NCI-H82 treated with DMSO at 0.1 percent for 48 hours (cell line): ENCODE measurements at regions not wholly inside any gene's neighbourhood (a gene's known extent, or its start where the extent isn't known, plus 50 kb on each side); places are given as distances from the start of the nearest gene placed in this dataset.

Source experiments
- DNase-seq: peaks from one replicate; lab custom pipeline; 2025; ENCODE audit not compliant: unreplicated experiment; lab: John Stamatoyannopoulos, UW

DNA sequence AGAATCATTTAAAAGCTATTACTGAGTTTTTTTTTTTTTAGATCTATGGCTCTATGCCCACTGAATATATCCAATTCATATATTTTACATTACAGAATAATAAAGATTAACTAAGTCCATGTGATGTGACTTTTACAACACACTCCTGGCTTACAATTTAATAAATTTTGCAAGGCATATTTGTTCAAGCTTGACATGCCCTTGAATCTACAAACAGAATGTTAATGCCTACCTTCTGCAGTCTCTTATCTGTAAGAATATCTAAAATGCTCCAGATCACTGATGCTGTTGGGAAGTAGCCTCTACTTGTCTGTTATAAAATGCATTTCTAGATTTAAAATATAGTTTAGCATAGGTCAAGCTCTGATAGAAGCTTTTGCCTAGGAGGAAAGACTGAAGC is 100.7 kb upstream of the RASGEF1B start:
- no peak for DNase-seq

- DNase-seq: no peak
These were observed 99.4 kb upstream of the RASGEF1B start for GRCh38 chr4:81571105-81571504.

DNA sequence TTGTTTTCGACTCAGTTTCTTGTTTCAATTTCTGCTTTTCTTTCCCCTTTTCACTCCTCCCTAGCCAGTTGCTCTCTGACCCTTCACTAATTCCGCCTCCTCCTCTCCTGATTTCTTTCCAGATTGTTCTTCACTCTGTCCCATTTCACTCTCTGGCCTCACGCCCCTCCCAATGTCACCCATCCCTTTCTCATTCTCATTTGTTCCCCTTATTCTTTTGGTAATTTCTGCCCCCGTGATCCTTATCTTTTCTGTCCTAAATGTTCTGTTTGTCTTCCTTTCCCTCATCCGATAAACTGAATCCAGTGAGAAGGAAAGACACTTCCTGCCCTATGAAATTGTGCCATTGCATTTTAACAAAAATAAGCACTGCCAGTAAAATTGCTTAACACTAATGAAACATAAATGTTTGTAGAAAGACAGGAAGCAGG is 94.5 kb upstream of the RASGEF1B start:
- no peak for DNase-seq

DNA sequence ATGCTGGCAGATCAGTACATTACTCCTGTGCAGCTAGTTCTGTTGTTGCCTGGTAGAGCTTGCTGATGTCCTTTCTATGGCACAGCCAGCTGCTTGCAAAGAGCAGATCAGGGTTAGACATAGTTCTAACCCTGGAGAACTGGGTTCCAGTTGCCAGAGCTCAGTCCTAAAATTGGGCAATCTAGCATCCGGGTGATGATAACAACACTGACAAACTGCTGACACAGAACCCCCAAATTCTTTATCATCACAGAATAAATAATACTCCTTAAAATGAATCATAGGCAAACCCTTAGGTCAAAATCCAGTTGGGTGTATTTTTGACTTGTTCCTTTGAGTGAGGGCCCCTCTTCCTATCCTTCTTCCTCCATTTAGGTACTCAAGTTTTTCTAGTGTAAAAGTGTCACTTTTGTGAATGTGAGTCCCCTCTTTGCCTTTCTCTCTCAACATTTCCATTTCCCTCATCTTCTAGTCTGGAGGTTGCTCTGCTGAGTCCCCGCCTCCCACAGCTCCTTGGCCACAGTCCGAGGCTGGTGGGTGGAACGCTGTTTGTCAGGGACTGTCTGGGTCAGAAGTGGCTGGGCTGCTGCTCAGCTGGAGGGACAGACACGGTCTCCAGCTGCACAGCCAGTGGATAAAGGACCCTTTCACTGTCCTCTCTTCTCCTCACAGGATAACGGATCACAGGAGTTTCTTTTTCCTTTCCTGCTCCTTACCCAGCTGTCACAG is 93.6 kb upstream of the RASGEF1B start:
- DNase-seq: no peak

- DNase-seq: no peak
These were observed 92.3 kb upstream of the RASGEF1B start for GRCh38 chr4:81564025-81564424.

DNA sequence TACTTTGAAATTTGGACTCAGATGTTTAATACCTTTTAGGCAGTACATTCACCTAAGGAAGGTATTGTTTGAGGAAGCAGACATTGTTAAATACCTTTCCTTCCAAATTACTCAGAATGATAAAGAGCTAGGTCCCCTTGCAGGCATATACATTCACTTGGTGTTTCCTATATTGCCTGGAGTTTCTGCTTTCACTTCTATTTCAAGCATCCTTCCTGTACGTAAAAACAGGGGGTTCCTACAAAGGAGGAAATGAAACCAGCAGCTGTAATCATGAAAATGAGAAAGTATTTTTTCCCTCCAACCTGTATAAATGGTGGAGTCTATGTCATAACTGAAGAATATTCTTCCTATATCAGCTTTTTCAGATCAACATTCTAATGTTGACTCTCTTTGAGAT is 90.4 kb upstream of the RASGEF1B start:
- no peak for DNase-seq

- DNase-seq: no peak
These were observed 85.6 kb upstream of the RASGEF1B start for GRCh38 chr4:81557306-81557705.

DNA sequence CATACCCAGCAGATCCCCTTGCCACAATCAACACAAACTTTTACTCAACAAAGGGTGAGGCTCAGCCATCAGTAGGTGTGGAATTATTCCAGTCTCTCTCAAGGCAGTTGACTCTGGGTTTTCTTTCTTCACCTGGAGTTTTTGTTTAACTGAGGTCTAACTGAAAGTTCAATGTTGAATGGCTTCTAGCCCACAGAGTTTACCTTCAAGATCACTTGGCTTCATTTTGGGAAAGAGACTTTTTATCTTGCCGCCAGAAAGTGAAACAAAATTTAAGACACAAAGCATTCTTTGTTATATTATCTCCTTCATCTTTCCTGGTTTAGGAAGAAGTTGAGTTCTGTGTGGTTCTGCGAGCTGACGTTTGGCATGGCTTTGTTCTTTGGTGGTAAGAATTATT is 83.8 kb upstream of the RASGEF1B start:
- DNase-seq: no peak

- no peak for DNase-seq
These were observed 80.4 kb upstream of the RASGEF1B start for GRCh38 chr4:81552086-81552485.

- DNase-seq: no peak
These were observed 78.7 kb upstream of the RASGEF1B start for GRCh38 chr4:81550388-81550859.

DNA sequence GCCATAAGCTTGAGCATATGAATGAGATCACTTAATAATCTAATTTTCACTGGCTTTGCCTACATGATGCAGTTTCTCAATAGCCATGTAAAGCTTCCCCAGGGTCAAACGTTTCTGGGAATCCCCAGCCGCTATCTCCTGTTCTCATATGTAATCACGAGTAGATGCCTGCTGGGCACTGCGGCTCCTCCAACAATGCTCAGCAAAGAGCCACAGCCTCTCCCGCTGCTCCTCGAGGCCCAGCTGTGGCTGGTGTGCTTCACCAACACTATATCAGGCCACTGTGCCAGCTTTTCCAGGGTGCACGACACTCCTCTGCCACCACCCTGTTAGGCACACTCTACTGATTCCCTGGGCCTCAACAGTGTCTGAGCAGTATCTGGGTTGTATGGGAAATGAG is 78.3 kb upstream of the RASGEF1B start:
- no peak for DNase-seq

GRCh38 chr4:81546777-81547176 is 75.1 kb upstream of the RASGEF1B start:
- no peak for DNase-seq

DNA sequence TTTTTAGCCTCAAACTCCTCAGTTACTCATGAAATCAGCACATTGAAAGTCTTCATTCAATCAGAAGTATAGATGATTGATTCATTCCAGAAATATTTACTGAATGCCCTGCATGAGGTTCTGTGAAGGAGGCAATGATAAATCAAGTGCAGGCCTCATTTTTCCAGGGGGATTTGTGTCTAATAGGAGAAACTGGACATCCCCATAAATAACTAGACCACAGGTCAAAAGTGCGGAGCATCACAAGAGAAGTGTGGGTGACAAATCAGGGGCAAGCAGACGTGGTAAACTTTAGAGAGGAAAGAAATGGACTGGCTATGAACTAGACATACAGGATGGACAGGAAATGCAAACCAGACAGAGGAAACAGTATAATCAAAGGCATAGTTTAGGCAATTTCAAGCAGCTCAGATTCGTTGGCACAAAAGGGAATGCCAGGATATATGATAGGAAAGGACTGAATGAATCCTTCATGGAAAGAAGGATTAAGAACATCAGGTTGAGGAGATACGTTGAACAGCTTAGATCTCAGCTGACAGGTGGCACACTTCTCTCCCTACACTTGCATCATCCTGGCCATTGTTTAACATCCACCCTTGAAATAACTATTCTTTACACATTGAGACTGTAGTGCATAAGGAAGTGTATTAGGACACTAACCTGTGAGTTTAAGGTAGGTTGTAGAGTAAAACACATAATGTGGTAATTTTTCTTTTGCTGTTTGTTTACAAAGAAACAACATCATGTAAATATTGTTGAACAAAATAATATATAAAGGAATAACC is 69.6 kb upstream of the RASGEF1B start:
- no peak for DNase-seq

- no peak for DNase-seq
These were observed 67.2 kb upstream of the RASGEF1B start for GRCh38 chr4:81538716-81539427.

- DNase-seq: no peak
These were observed 59.7 kb upstream of the RASGEF1B start for GRCh38 chr4:81531410-81531809.

GRCh38 chr4:81528979-81529378 is 57.3 kb upstream of the RASGEF1B start:
- DNase-seq: no peak

- DNase-seq: no peak
These were observed 56.5 kb upstream of the RASGEF1B start for GRCh38 chr4:81528200-81528599.

DNA sequence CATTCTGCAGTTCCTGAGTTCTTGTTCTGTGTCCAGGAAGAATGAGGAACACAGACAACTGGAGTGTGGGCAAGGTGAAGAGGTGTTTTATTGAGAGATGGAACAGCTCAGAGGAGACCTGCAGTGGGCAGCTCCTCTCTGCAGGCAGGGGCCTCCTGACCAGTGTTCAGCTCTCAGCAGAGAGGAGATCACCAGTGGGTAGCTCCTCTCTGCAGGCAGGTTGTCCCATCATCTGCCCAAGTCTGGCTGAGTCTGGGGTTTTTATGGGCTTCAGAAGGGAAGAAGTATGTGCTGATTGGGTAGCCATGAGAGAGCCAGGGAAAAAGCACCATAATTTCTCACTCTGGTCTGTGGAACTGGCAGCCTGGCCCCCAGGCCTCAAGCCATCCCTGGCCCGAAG is 56.0 kb upstream of the RASGEF1B start:
- DNase-seq: no peak

DNA sequence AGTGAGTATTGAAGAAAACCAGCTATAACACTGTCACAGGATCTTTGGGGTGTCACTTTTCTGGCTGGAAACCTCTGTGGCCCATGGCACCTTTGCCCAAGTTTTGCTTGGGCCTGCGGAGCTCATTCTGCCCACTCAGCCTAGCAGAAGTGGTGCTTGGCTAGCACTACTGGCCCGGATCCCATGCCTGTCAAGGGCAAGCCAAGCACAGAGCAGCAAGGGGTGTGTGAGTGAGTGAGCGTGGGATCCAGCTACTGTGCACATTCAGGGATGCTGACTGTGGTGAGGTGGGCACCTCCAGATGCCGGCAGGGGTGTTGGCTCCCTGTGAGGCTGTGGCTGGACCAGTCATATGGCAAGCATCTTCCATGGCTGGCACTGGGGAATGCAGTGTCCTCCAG is 55.4 kb upstream of the RASGEF1B start:
- DNase-seq: no peak

GRCh38 chr4:81526706-81527105 is 55.0 kb upstream of the RASGEF1B start:
- no peak for DNase-seq

GRCh38 chr4:81523672-81524327 is 52.1 kb upstream of the RASGEF1B start:
- DNase-seq: no peak
